HS-5 (cell line): ENCODE measurements at regions not wholly inside any gene's neighbourhood (a gene's known extent, or its start where the extent isn't known, plus 50 kb on each side); places are given as distances from the start of the nearest gene placed in this dataset.
"Not testable (repeated sequence)": the region's sequence is repeated elsewhere in the genome, so short reads cannot be mapped to it uniquely, and the experiment has no call there.

Experiments
- DNase-seq: peaks from one replicate; pipeline ENCODE4 v3.0.0-alpha.2; 2012; ENCODE audit warnings: low read depth

GRCh38 chr16:13630374-13630773 is 289.6 kb upstream of the ERCC4 start:
- no peak for DNase-seq

- DNase-seq = no peak
These were observed 288.7 kb upstream of the ERCC4 start for GRCh38 chr16:13631213-13631767.

- DNase-seq = no peak
These were observed 288.0 kb upstream of the ERCC4 start for GRCh38 chr16:13631916-13632315.

- not testable (repeated sequence) for DNase-seq
These were observed 287.4 kb upstream of the ERCC4 start for GRCh38 chr16:13632504-13632903.

GRCh38 chr16:13633391-13633861 is 286.5 kb upstream of the ERCC4 start:
- no peak for DNase-seq

GRCh38 chr16:13634253-13634652 is 285.7 kb upstream of the ERCC4 start:
- no peak for DNase-seq

GRCh38 chr16:13634959-13635358 is 285.0 kb upstream of the ERCC4 start:
- no peak for DNase-seq

GRCh38 chr16:13638218-13638617 is 281.7 kb upstream of the ERCC4 start:
- no peak for DNase-seq

GRCh38 chr16:13643412-13643811 is 276.5 kb upstream of the ERCC4 start:
- DNase-seq = no peak

- DNase-seq = no peak
These were observed 274.2 kb upstream of the ERCC4 start for GRCh38 chr16:13645601-13646245.

GRCh38 chr16:13660807-13661206 is 259.1 kb upstream of the ERCC4 start:
- no peak for DNase-seq

GRCh38 chr16:13665876-13666275 is 254.1 kb upstream of the ERCC4 start:
- DNase-seq = no peak

- DNase-seq = no peak
These were observed 247.8 kb upstream of the ERCC4 start for GRCh38 chr16:13672196-13672595.

GRCh38 chr16:13680021-13680889 is 239.7 kb upstream of the ERCC4 start:
- DNase-seq = no peak

GRCh38 chr16:13684819-13685563 is 235.0 kb upstream of the ERCC4 start:
- no peak for DNase-seq

GRCh38 chr16:13696017-13696416 is 223.9 kb upstream of the ERCC4 start:
- DNase-seq = no peak

GRCh38 chr16:13697013-13697412 is 222.9 kb upstream of the ERCC4 start:
- no peak for DNase-seq

- no peak for DNase-seq
These were observed 222.4 kb upstream of the ERCC4 start for GRCh38 chr16:13697568-13697967.

GRCh38 chr16:13702614-13703013 is 217.3 kb upstream of the ERCC4 start:
- DNase-seq = no peak

- DNase-seq = no peak
These were observed 211.4 kb upstream of the ERCC4 start for GRCh38 chr16:13708347-13709120.

- no peak for DNase-seq
These were observed 201.2 kb upstream of the ERCC4 start for GRCh38 chr16:13718748-13719147.

GRCh38 chr16:13727943-13728342 is 192.0 kb upstream of the ERCC4 start:
- DNase-seq = no peak
